Fibroblast of lung (primary cell): ENCODE measurements at regions not wholly inside any gene's neighbourhood (a gene's known extent, or its start where the extent isn't known, plus 50 kb on each side); places are given as distances from the start of the nearest gene placed in this dataset.
A peak's percentile ranks its signal among the peaks of the same experiment; 100 is the strongest.

Source experiments
- DNase-seq, 2 donors: peaks; one replicate each; pipeline versions ENCODE4 v3.0.0 to v3.0.0-alpha.2; 2010; ENCODE audit warnings: low read depth in 2 of 2
- H2AFZ ChIP-seq: 2 replicates; pipeline ENCODE4 v1.5.1; 2012; ENCODE audit warnings: low read length, control low read depth, inconsistent platforms
- H3K27ac ChIP-seq: 2 replicates; pipeline ENCODE4 v1.5.1; 2011; ENCODE audit warnings: low read length, control low read depth; ENCODE audit not compliant: insufficient read depth
- H3K27me3 ChIP-seq: 2 replicates; pipeline ENCODE4 v1.5.1; 2011; ENCODE audit warnings: mild to moderate bottlenecking, low read length; ENCODE audit not compliant: control insufficient read depth, insufficient read depth
- H3K36me3 ChIP-seq: 2 replicates; pipeline ENCODE4 v1.5.1; 2011; ENCODE audit warnings: low read length; ENCODE audit not compliant: control insufficient read depth, insufficient read depth
- H3K4me1 ChIP-seq: 2 replicates; pipeline ENCODE4 v1.5.1; 2011; ENCODE audit warnings: low read length; ENCODE audit not compliant: control insufficient read depth, insufficient read depth; ENCODE audit errors: extremely low read depth
- H3K4me2 ChIP-seq: 2 replicates; pipeline ENCODE4 v1.5.1; 2011; ENCODE audit warnings: low read length, control low read depth; ENCODE audit not compliant: insufficient read depth; ENCODE audit errors: extremely low read depth
- H3K4me3 ChIP-seq, 4 experiments: fragments of 200-600 bp in 1 of 4; sonication (generic) in 1 of 4; replicated peaks in 1 of 4; 2 replicates each; pipeline ENCODE4 v1.5.1; 2011 to 2016; ENCODE audit warnings: low read length in 4 of 4, low read depth in 3 of 4, mild to moderate bottlenecking in 3 of 4, control low read depth in 2 of 4, inconsistent platforms in 1 of 4, mixed read lengths in 1 of 4; ENCODE audit not compliant: insufficient read depth in 1 of 4; ENCODE audit errors: control extremely low read depth in 1 of 4
- H3K79me2 ChIP-seq: 2 replicates; pipeline ENCODE4 v1.5.1; 2012; ENCODE audit warnings: mild to moderate bottlenecking, low read length, inconsistent platforms; ENCODE audit not compliant: control insufficient read depth, insufficient read depth
- H3K9ac ChIP-seq: 2 replicates; pipeline ENCODE4 v1.5.1; 2011; ENCODE audit warnings: mild to moderate bottlenecking, low read length, control low read depth; ENCODE audit not compliant: insufficient read depth
- H3K9me3 ChIP-seq: 2 replicates; pipeline ENCODE4 v1.5.1; 2012; ENCODE audit warnings: low read depth, low read length; ENCODE audit not compliant: control insufficient read depth, insufficient read depth
- H4K20me1 ChIP-seq: 2 replicates; pipeline ENCODE4 v1.5.1; 2011; ENCODE audit warnings: low read length; ENCODE audit not compliant: control insufficient read depth, insufficient read depth; ENCODE audit errors: extremely low read depth
- EZH2 ChIP-seq: IDR thresholded peaks from 2 replicates; pipeline ENCODE4 v1.5.1; 2012; ENCODE audit warnings: low read length, control low read depth, mild to moderate bottlenecking; ENCODE audit errors: missing control alignments
- TF ChIP-seq, protein P1 (sequence below), 2 donors: IDR thresholded peaks in 1 of 2; conservative IDR thresholded peaks in 1 of 2; 1 replicate in 1 of 2; 2 replicates in 1 of 2; pipeline ENCODE4 v1.5.1; 2011 to 2012; ENCODE audit warnings: low read length in 2 of 2, control low read depth in 1 of 2, inconsistent platforms in 1 of 2, low read depth in 1 of 2, mild to moderate bottlenecking in 1 of 2

DNA sequence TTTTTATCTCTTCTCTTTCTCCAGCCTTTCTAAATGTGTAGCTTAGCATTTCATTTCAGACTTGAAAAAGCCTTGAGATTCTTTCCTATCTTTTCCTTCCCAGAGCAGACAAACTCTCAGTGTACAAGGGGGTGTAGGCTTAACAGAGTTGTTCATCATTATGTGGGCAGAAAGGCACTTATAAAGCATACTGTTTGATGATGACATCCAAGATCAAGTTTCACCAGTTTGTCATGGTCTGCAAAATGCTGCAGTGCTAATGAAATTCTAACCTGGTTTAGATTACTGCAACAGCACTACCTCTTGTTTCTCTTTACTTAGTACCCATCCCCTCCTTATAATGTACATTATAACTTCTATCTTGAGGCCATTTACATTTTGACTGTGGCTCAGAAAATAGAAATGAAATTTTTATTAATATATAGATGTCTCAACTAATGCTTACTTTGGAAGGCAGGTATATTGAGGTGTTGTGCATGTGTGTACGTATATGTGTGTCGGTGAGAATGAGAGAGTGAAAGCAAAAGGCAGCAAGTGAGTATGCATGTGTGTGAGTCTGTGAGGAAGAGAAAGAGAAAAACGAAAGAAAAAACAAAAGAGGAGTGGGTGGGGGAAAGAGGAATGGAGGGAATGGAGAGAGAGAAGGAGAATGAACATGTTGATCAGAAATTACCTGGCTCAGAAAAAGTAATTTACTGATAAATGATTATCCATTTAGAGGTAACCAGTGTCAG, 1043.6 kb downstream of the TUSC7 start:
- Histone ChIP-seq H3K9me3 (no peaks in the 10 kb centered on the region), H3K27ac (no peak overlapping the region), H2AFZ (no peak overlapping the region), H3K4me3 (no peak overlapping the region), H3K9ac (no peak overlapping the region), H3K27me3 (no peaks in the 10 kb centered on the region), H3K4me2 (no peak overlapping the region), H3K4me1 (no peaks in the 10 kb centered on the region), H3K36me3 (no peaks in the 10 kb centered on the region), H4K20me1 (no peaks in the 10 kb centered on the region), H3K79me2 (no peaks in the 10 kb centered on the region)
- DNase-seq = peak; percentile 66 to 80
- no peak for TF ChIP-seq EZH2
- TF ChIP-seq, protein P1, sequence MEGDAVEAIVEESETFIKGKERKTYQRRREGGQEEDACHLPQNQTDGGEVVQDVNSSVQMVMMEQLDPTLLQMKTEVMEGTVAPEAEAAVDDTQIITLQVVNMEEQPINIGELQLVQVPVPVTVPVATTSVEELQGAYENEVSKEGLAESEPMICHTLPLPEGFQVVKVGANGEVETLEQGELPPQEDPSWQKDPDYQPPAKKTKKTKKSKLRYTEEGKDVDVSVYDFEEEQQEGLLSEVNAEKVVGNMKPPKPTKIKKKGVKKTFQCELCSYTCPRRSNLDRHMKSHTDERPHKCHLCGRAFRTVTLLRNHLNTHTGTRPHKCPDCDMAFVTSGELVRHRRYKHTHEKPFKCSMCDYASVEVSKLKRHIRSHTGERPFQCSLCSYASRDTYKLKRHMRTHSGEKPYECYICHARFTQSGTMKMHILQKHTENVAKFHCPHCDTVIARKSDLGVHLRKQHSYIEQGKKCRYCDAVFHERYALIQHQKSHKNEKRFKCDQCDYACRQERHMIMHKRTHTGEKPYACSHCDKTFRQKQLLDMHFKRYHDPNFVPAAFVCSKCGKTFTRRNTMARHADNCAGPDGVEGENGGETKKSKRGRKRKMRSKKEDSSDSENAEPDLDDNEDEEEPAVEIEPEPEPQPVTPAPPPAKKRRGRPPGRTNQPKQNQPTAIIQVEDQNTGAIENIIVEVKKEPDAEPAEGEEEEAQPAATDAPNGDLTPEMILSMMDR (conservative IDR thresholded peaks at IDR 0.05 in 1 of 2, IDR thresholded peaks at IDR 0.05 in 1 of 2; ENCODE audit: low read depth in 1 of 2, low read length in 2 of 2) = no peak

DNA sequence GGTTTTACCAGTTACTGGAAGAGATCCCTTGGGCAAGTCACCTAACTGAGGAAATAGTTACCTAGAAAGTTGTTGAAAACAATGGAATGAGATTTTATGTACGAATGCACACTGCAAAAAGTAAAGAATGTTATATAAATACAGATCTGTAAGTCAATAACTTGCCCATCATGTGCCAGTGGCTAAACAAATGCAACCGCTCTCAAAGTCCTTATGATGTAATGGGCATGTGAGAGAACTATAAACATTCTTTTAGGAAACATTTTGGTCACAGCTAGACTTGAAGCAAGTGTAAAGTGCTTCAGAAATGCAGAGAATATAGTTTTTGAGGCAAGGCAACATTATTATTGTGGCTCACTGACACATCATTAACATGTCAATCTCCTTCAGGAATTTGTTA, 1044.5 kb downstream of the TUSC7 start:
- Histone ChIP-seq H3K9ac (no peak overlapping the region), H4K20me1 (no peaks in the 10 kb centered on the region), H3K27me3 (no peaks in the 10 kb centered on the region), H3K4me1 (no peaks in the 10 kb centered on the region), H3K36me3 (no peaks in the 10 kb centered on the region), H2AFZ (no peak overlapping the region), H3K4me2 (no peak overlapping the region), H3K9me3 (no peaks in the 10 kb centered on the region), H3K4me3 (no peak overlapping the region), H3K79me2 (no peaks in the 10 kb centered on the region), H3K27ac (no peak overlapping the region)
- TF ChIP-seq, protein P1 (conservative IDR thresholded peaks at IDR 0.05 in 1 of 2, IDR thresholded peaks at IDR 0.05 in 1 of 2; ENCODE audit: low read depth in 1 of 2, low read length in 2 of 2) = no peak
- no peak for TF ChIP-seq EZH2
- DNase-seq = no peak

DNA sequence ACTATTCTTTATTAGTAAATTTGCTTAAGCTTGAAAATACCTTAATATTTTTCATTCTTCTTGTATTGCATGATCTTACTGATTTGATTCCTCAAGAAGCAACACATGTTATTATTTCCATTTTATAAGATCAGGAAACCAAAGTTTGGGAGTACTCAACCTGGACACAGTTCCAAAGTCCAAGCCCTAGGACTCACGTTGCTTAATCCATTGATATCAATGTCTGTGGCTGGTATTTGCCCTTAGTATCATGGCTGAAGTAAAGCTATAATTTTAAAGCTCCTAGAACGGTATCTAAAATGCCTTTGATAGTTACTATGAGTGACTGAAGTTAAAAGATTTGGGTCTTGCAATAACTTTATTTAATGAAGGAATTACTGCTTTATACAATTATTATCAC, 1045.3 kb downstream of the TUSC7 start:
- Histone ChIP-seq H4K20me1 (no peaks in the 10 kb centered on the region), H2AFZ (no peak overlapping the region), H3K4me1 (no peaks in the 10 kb centered on the region), H3K4me3 (no peak overlapping the region), H3K9ac (no peak overlapping the region), H3K27ac (no peak overlapping the region), H3K4me2 (no peak overlapping the region), H3K9me3 (no peaks in the 10 kb centered on the region), H3K79me2 (no peaks in the 10 kb centered on the region), H3K36me3 (no peaks in the 10 kb centered on the region), H3K27me3 (no peaks in the 10 kb centered on the region)
- TF ChIP-seq, protein P1 (conservative IDR thresholded peaks at IDR 0.05 in 1 of 2, IDR thresholded peaks at IDR 0.05 in 1 of 2; ENCODE audit: low read depth in 1 of 2, low read length in 2 of 2) = no peak
- no peak for TF ChIP-seq EZH2
- no peak for DNase-seq
